IPS-18c (cell line): ENCODE measurements at regions not wholly inside any gene's neighbourhood (a gene's known extent, or its start where the extent isn't known, plus 50 kb on each side); places are given as distances from the start of the nearest gene placed in this dataset.
A peak's percentile ranks its signal among the peaks of the same experiment; 100 is the strongest.
"Not testable (repeated sequence)": the region's sequence is repeated elsewhere in the genome, so short reads cannot be mapped to it uniquely, and the experiment has no call there.

Experiments
- H3K4me3 ChIP-seq: 2 replicates; pipeline ENCODE4 v1.7.0; 2013; ENCODE audit warnings: low read depth, mild to moderate bottlenecking, low read length, moderate library complexity; ENCODE audit not compliant: insufficient read depth
- H3K9me3 ChIP-seq: one replicate; pipeline ENCODE4 v1.6.1; 2013; ENCODE audit warnings: mild to moderate bottlenecking, low read length, moderate library complexity; ENCODE audit not compliant: control insufficient read depth, insufficient read depth

GRCh38 chrX:125170459-125170858, 149.2 kb upstream of the TEX13C start:
- Histone ChIP-seq H3K4me3 (no peak overlapping the region), H3K9me3 (no peaks in the 10 kb centered on the region)

GRCh38 chrX:125172531-125172930, 147.1 kb upstream of the TEX13C start:
- Histone ChIP-seq H3K4me3 (no peak overlapping the region), H3K9me3 (no peaks in the 10 kb centered on the region)

- H3K4me3 ChIP-seq, result no peak overlapping the region
Measured at GRCh38 chrX:125175991-125176584, 143.6 kb upstream of the TEX13C start.

DNA sequence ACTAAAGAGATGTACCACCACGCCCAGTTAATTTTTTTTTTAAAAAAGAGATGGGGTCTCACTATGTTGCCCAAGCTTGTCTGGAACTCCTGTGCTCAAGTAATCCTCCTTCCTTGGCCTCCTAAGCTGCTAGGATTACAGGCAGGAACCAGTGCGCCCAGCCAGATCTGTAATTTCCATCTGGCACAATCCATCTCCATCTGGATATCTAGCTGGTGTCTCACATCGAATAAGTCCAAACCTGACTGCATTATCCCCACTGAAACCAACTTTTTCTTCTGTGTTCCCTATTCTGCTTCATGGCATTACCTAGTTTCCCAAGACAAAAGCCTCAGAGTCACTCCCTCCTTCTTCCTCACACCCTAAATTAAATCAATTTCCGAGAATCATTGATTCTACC, 125.8 kb upstream of the TEX13C start:
- Histone ChIP-seq H3K9me3 (no peaks in the 10 kb centered on the region), H3K4me3 (no peak overlapping the region)

More at GRCh38 chrX:125175991-125176584, 143.6 kb upstream of the TEX13C start:
- H3K9me3 ChIP-seq, result peaks cover 2% of the 10 kb centered on the region

- H3K9me3 ChIP-seq, result peaks cover 2% of the 10 kb centered on the region
Measured at GRCh38 chrX:125198546-125198945, 121.1 kb upstream of the TEX13C start.

DNA sequence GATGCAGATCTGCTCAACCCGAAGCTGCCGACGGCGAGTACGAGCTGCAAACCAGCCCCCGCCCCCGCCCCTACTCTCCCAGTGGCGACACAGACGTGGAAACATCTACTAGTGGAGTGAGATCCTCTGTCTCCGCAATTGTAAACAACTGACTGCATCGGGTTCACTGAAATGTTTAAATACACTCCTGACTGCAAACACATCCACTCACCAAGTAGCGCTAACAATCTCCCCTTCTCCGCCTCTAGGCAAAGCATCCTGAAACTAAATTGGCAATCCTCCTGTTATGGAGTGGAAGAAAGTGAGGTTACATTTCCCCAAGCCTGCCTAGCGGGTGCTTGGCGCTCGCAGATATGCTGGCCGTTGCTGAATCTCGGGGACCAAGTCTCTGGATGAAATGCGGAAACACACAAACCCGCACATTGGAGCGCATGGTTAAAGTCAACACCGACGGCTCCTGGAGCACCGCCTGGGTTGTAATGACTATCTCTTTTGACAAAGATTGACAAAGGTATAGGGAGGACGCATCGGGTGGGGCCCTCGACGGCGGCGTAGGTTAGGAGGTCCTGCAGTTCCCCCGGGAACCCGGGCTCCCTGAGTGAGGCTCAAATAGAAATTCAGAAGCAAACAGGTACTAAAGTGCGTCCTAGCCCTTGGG, 117.0 kb upstream of the TEX13C start:
- H3K9me3 ChIP-seq, result peaks cover 4% of the 10 kb centered on the region
- H3K4me3 ChIP-seq, result peak overlapping the region; percentile 56; the same call in 1 of the 2 replicates

More at GRCh38 chrX:125198546-125198945, 121.1 kb upstream of the TEX13C start:
- no peak overlapping the region for H3K4me3 ChIP-seq

DNA sequence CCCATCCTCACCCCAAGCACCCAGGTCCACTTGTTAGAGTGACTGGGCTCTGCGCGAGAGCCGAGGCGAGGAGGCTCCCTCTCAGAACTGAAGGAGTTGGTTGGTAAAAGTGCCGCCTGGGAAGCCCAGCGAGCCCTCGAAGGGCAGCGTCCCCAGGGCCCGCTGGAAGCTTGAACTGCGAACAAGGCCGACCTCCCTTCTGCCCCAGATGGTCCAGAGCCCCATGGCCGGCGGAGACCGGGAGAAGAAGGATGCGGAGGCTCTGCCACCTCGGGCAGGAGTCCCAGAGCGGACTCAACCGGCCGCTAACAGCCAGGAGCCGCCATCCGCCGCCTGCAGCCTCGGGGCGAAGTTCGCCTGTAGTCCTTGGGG, 116.3 kb upstream of the TEX13C start:
- H3K9me3 ChIP-seq, result peaks cover 4% of the 10 kb centered on the region
- H3K4me3 ChIP-seq, result peak overlapping the region; percentile 56

DNA sequence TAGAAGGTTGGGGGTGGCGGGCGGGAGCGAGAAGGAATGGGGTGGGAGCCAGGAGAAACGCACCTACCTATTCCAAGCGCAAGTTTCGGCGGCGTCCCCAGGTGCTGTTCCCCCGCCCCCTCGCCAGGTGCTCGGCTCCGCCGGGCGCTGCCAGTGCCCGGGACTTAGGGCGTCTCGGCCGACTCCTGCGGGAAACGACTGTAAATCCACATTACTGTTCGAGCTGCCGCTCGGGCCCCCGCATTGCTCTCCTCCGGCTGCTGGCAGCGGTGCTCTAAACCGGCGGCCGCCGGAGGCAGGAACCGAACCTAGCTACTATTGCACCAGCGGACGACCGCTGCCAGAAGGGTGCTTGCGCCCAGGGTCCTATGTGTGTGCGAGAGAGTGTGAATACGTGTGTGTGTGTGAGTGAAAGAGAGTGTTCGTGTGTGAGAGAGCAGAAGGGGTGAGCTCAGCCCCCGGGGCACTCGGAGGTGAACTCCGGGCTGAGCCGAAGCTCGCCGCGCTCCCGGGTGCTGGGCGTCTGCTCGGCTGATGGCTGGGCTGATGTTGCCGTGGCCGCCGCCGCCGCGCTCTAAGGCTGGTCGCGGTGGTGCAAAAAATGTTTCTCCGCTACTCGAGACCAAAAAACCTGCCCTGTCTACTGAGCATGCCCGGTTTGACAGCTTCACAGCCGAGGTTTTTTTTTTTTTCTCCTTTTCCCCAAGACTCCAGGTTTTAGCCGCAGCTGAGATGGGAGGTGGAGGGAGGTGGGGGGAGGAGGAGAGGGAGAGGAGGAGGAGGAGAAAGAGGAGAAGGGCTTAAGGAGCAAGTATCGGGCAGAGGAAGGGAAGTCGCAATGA, 115.7 kb upstream of the TEX13C start:
- H3K4me3 ChIP-seq, result peak overlapping the region; percentile 56
- H3K9me3 ChIP-seq, result peaks cover 4% of the 10 kb centered on the region

GRCh38 chrX:125204681-125205132, 115.0 kb upstream of the TEX13C start:
- H3K9me3 ChIP-seq, result peaks cover 4% of the 10 kb centered on the region
- H3K4me3 ChIP-seq, result peak overlapping the region; percentile 50

- H3K9me3 ChIP-seq, result peaks cover 4% of the 10 kb centered on the region
- peak overlapping the region; percentile 50 for H3K4me3 ChIP-seq
Measured at GRCh38 chrX:125205133-125205917, 114.3 kb upstream of the TEX13C start.

GRCh38 chrX:125205918-125206665, 113.6 kb upstream of the TEX13C start:
- Histone ChIP-seq H3K4me3 (peak overlapping the region; percentile 50; the same call in 1 of the 2 replicates), H3K9me3 (peaks cover 4% of the 10 kb centered on the region)

DNA sequence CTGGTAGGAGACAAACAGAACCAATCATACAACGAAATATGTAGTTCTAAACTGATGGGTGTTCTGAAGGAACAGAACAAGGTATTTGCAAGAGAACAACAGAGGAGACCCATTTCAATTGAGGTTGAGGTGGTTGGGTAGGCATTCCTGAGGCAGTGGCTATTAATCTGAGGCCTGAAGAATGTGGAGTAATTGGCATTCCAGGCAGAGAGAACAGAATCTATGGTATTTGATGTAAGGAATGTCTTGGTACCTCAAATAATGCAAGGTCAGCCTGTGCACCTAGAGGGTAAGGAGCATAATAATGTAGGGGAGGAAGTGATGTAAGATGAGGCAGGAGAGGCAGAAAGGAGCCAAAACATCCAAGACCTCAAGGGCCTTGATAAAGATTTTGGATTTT, 109.5 kb upstream of the TEX13C start:
- Histone ChIP-seq H3K9me3 (peaks cover 2% of the 10 kb centered on the region), H3K4me3 (no peak overlapping the region)

DNA sequence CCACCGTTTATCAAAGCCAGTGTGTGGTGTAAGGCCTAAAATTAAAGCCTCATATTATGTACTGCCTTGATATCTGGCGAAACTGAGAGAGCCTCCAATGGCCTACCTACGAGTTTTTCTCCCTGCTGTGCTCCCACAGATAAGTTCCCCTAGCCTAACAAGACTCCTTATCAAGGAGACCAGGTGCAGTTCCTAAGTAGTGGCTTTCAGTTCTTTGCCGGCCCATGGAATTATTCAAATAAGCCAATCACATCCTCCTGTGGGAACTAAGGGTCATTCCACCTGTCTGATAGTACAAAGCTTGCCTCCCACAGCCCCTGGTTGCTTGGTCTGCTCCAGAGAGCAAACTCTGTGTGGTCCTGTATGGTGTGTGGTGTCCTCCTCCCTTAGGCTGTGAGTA, 99.8 kb upstream of the TEX13C start:
- H3K4me3 ChIP-seq, result no peak overlapping the region
- peaks cover 5% of the 10 kb centered on the region for H3K9me3 ChIP-seq

DNA sequence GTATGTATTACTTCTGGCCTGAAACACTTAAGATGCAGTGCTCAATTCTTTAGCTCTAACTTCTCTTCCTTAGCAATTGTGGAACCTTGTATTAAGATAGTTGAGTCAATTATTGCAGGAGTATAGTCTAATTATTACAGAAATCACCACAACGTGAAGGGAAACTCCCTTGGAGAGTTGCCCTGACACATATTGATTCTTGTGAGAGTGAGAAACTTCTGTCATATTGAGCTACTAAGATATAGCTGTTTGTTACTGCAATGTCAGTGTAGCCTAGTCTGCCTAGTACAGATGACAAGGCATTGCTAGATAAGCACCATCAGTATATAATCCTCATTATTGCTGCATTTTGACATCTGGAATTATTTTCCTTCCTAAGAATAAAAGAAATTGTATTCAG, 82.7 kb upstream of the TEX13C start:
- H3K4me3 ChIP-seq, result no peak overlapping the region
- H3K9me3 ChIP-seq, result peaks cover 5% of the 10 kb centered on the region

GRCh38 chrX:125248931-125249330, 70.7 kb upstream of the TEX13C start:
- Histone ChIP-seq H3K9me3 (no peaks in the 10 kb centered on the region), H3K4me3 (no peak overlapping the region)

DNA sequence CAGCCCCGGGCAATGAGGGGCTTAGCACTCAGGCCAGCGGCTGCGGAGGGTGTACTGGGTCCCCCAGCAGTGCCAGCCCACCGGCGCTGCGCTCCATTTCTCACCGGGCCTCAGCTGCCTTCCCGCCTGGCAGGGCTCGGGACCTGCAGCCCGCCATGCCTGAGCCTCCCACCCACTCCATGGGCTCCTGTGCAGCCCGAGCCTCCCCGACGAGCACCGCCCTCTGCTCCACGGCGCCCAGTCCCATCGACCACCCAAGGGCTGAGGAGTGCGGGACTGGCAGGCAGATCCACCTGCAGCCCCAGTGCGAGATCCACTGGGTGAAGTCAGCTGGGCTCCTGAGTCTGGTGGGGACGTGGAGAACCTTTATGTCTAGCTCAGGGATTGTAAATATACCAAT, 63.9 kb upstream of the TEX13C start:
- H3K9me3 ChIP-seq, H3K4me3 ChIP-seq: not testable (repeated sequence)

DNA sequence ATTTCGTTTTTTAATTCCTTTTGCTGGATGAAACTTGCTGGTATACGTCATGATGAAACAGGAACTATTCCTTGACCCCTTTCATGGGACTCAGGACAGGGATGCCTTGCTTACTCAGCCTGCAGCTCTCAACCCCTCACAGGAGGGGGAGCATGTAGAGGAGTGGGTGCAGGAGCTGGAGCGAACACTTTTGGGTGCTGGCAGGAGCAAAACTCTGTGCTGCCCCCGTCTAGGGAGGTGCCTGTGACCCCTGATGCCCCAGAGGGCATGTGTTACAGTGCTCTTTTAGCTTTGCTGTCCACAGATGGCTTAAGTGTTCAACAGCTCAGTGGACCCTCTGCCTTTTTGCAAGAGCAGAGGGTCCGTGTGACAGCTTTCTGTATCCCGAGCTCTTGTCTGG, 56.8 kb upstream of the TEX13C start:
- no peak overlapping the region for H3K4me3 ChIP-seq
- H3K9me3 ChIP-seq, result peaks cover 3% of the 10 kb centered on the region
